ENCODE measurements at regions not wholly inside any gene's neighbourhood (a gene's known extent, or its start where the extent isn't known, plus 50 kb on each side); places are given as distances from the start of the nearest gene placed in this dataset.
A peak's percentile ranks its signal among the peaks of the same experiment; 100 is the strongest.
"Not testable (repeated sequence)": the region's sequence is repeated elsewhere in the genome, so short reads cannot be mapped to it uniquely, and the experiment has no call there.

DNA sequence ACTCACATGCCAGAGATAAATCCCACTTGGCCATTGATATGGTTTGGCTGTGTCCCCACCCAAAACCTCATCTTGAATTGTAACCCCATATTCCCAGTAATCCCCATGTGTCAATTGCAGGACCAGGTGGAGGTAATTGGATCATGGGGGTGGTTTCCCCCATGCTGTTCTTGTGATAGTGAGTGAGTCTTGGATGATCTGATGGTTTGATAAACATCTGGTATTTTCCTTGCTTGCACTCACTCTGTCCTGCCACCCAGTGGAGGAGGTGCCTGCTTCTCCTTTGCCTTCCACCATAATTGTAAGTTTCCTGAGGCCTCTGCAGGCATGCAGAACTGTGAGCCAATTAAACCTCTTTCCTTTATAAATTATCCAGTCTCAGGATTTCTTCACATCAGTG is 50.4 kb upstream of the B3GAT2 start:
- not testable (repeated sequence) for H3K36me3 ChIP-seq (ENCODE audit: low read length); H3K4me2 ChIP-seq (ENCODE audit: low read depth, low read length, poor library complexity, severe bottlenecking); H3K79me2 ChIP-seq (ENCODE audit: insufficient read depth, low read length); H3K9ac ChIP-seq (ENCODE audit: low read length); H3K9me3 ChIP-seq (ENCODE audit: insufficient read depth, low read length); H3K27me3 ChIP-seq (ENCODE audit: low read length); H3K9me2 ChIP-seq (replicated peaks; ENCODE audit: insufficient read depth, low read length); H4K20me1 ChIP-seq (ENCODE audit: low read depth, low read length); H2AFZ ChIP-seq (ENCODE audit: low read depth, low read length, severe bottlenecking); H3F3A ChIP-seq (ENCODE audit: insufficient read depth); H3K4me3 ChIP-seq (ENCODE audit: insufficient read depth, low read length, poor library complexity, severe bottlenecking); H3K27ac ChIP-seq (ENCODE audit: low read depth, low read length)

DNA sequence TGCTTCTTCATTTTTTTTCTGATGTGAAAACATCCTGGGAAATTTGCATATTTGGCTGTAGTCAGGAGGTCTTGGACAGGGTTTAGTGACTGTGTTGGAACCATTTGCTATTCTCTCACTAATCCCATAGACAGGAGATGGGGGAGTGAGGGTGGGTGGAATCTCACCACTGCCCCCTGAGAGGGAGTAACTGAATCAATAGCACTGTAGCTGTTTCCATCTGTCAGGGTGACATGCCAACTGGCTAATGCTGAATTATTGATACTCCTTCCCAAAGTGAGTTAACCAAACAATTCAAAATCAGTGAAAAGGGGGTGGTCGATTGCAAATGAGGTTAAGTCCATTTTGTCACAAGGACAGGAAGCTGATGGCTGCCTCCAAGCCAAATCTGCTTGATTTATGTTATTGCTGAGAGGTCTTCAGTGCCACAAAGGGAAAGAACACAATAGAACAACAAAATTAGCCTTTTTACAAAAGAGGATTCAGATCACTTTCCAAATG is 55.1 kb upstream of the B3GAT2 start:
- H3K9ac ChIP-seq (ENCODE audit: low read length): no peak overlapping the region
- no peak overlapping the region for H3K27ac ChIP-seq (ENCODE audit: low read depth, low read length)
- H3K79me2 ChIP-seq (ENCODE audit: insufficient read depth, low read length): no peaks in the 10 kb centered on the region
- no peaks in the 10 kb centered on the region for H3K9me3 ChIP-seq (ENCODE audit: insufficient read depth, low read length)
- H2AFZ ChIP-seq (ENCODE audit: low read depth, low read length, severe bottlenecking): no peak overlapping the region
- H3K27me3 ChIP-seq (ENCODE audit: low read length): no peaks in the 10 kb centered on the region
- no peak overlapping the region for H3K4me3 ChIP-seq (ENCODE audit: insufficient read depth, low read length, poor library complexity, severe bottlenecking)
- TF ChIP-seq, protein P1, sequence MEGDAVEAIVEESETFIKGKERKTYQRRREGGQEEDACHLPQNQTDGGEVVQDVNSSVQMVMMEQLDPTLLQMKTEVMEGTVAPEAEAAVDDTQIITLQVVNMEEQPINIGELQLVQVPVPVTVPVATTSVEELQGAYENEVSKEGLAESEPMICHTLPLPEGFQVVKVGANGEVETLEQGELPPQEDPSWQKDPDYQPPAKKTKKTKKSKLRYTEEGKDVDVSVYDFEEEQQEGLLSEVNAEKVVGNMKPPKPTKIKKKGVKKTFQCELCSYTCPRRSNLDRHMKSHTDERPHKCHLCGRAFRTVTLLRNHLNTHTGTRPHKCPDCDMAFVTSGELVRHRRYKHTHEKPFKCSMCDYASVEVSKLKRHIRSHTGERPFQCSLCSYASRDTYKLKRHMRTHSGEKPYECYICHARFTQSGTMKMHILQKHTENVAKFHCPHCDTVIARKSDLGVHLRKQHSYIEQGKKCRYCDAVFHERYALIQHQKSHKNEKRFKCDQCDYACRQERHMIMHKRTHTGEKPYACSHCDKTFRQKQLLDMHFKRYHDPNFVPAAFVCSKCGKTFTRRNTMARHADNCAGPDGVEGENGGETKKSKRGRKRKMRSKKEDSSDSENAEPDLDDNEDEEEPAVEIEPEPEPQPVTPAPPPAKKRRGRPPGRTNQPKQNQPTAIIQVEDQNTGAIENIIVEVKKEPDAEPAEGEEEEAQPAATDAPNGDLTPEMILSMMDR (IDR thresholded peaks at IDR 0.05; ENCODE audit: insufficient read depth, low read length, poor library complexity, severe bottlenecking): no peak
- TF ChIP-seq EZH2phosphoT487 (conservative IDR thresholded peaks at IDR 0.05; ENCODE audit: low read length): no peak
- no peak overlapping the region for H3K4me2 ChIP-seq (ENCODE audit: low read depth, low read length, poor library complexity, severe bottlenecking)
- no peaks in the 10 kb centered on the region for H4K20me1 ChIP-seq (ENCODE audit: low read depth, low read length)
- no peaks in the 10 kb centered on the region for H3K36me3 ChIP-seq (ENCODE audit: low read length)
- no peaks in the 10 kb centered on the region for H3F3A ChIP-seq (ENCODE audit: insufficient read depth)
- H3K9me2 ChIP-seq (replicated peaks; ENCODE audit: insufficient read depth, low read length): no peaks in the 10 kb centered on the region

DNA sequence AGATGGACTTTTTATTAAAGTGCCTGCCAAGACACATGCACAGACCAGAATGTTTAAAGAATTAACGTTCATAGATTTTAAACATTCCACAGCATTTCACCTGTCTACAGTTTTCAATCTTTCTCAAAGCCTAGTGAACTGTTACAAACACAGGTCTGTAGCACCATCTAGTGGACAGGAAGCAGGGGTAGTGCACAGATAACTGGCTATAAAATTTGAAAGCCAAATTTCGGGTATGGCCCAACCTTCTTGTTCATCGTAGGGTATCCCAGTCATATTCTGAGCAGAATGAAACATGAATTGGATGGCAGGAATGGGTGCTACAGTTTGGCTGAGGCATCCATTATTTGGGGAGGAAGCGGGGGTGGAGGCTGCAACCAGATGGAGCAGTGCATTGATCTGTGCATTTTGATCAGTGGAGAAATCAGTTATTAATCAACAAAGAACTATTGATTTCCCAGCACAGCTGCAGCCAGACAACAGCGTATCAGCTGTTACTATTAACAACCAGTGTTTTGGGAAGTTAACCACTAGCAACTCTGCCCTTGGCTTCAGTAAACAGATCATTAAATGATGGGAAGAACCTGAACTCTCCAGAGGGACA is 56.1 kb upstream of the B3GAT2 start:
- TF ChIP-seq, protein P1 (IDR thresholded peaks at IDR 0.05; ENCODE audit: insufficient read depth, low read length, poor library complexity, severe bottlenecking): peak; percentile 68
- no peak for TF ChIP-seq EZH2phosphoT487 (conservative IDR thresholded peaks at IDR 0.05; ENCODE audit: low read length)

DNA sequence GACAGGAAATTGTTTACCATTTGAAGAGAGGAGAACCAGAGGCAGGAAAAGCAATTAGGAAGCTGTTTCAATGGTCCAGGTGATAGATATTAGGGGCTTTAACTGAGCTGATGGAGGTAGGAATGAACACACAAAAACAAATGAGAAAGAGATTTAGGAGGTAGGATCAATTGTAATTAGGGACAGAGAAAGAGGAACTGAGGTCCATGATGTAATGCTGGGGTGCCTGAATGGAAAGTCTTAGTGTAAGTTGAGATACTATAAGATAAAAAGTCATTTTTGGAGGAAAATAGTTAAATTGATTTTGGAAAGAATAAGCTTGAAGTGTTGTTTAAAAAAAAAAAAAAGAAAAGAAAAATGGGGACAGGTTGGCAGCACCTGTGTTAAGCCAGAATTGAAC is 58.5 kb upstream of the B3GAT2 start:
- Histone ChIP-seq H3K27me3 (ENCODE audit: low read length) (no peaks in the 10 kb centered on the region), H3K9ac (ENCODE audit: low read length) (no peak overlapping the region), H3F3A (ENCODE audit: insufficient read depth) (no peaks in the 10 kb centered on the region), H3K27ac (ENCODE audit: low read depth, low read length) (no peak overlapping the region), H3K79me2 (ENCODE audit: insufficient read depth, low read length) (no peaks in the 10 kb centered on the region), H3K4me3 (ENCODE audit: insufficient read depth, low read length, poor library complexity, severe bottlenecking) (no peak overlapping the region), H3K9me3 (ENCODE audit: insufficient read depth, low read length) (no peaks in the 10 kb centered on the region), H3K9me2 (replicated peaks; ENCODE audit: insufficient read depth, low read length) (no peaks in the 10 kb centered on the region), H3K4me2 (ENCODE audit: low read depth, low read length, poor library complexity, severe bottlenecking) (no peak overlapping the region), H4K20me1 (ENCODE audit: low read depth, low read length) (no peaks in the 10 kb centered on the region), H2AFZ (ENCODE audit: low read depth, low read length, severe bottlenecking) (no peak overlapping the region), H3K36me3 (ENCODE audit: low read length) (no peaks in the 10 kb centered on the region)
- TF ChIP-seq, protein P1 (IDR thresholded peaks at IDR 0.05; ENCODE audit: insufficient read depth, low read length, poor library complexity, severe bottlenecking): no peak
- TF ChIP-seq EZH2phosphoT487 (conservative IDR thresholded peaks at IDR 0.05; ENCODE audit: low read length): no peak

More for the DNA sequence above, 56.1 kb upstream of the B3GAT2 start:
- Histone ChIP-seq H3K4me3 (ENCODE audit: insufficient read depth, low read length, poor library complexity, severe bottlenecking) (no peak overlapping the region), H4K20me1 (ENCODE audit: low read depth, low read length) (no peaks in the 10 kb centered on the region), H3K4me2 (ENCODE audit: low read depth, low read length, poor library complexity, severe bottlenecking) (no peak overlapping the region), H3K27me3 (ENCODE audit: low read length) (no peaks in the 10 kb centered on the region), H2AFZ (ENCODE audit: low read depth, low read length, severe bottlenecking) (no peak overlapping the region), H3K9me2 (replicated peaks; ENCODE audit: insufficient read depth, low read length) (no peaks in the 10 kb centered on the region), H3K9ac (ENCODE audit: low read length) (no peak overlapping the region), H3K9me3 (ENCODE audit: insufficient read depth, low read length) (no peaks in the 10 kb centered on the region), H3K27ac (ENCODE audit: low read depth, low read length) (no peak overlapping the region), H3F3A (ENCODE audit: insufficient read depth) (no peaks in the 10 kb centered on the region), H3K36me3 (ENCODE audit: low read length) (no peaks in the 10 kb centered on the region), H3K79me2 (ENCODE audit: insufficient read depth, low read length) (no peaks in the 10 kb centered on the region)

Measured in SU-DHL-6 (cell line).